RKO (cell line): ENCODE measurements at regions not wholly inside any gene's neighbourhood (a gene's known extent, or its start where the extent isn't known, plus 50 kb on each side); places are given as distances from the start of the nearest gene placed in this dataset.
A peak's percentile ranks its signal among the peaks of the same experiment; 100 is the strongest.
"Not testable (repeated sequence)": the region's sequence is repeated elsewhere in the genome, so short reads cannot be mapped to it uniquely, and the experiment has no call there.

Experiments used
- DNase-seq: peaks from one replicate; pipeline ENCODE4 v3.0.0-alpha.2; 2016; ENCODE audit warnings: low spot score

GRCh38 chr6:98325366-98325765, 509.0 kb upstream of the POU3F2 start:
- no peak for DNase-seq

DNA sequence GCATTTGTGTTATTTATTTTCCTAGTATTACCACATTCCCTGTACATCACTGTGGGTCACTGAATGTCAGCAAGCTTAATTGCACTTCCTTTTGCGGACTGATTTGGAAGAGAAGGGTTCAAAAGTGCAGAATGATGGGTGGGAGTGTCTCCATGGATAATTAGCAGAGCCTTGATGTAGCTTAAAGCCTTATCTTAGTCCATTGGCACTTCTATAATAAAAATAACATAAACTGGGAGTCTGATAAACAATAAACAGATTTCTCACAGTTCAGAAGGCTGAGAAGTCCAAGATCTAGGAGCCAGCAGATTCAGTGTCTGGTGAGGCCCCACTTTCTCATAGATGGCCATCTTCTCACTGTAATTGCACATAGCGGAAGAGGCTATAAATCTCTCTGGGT, 501.1 kb upstream of the POU3F2 start:
- DNase-seq: no peak

GRCh38 chr6:98335594-98335993, 498.8 kb upstream of the POU3F2 start:
- no peak for DNase-seq

DNA sequence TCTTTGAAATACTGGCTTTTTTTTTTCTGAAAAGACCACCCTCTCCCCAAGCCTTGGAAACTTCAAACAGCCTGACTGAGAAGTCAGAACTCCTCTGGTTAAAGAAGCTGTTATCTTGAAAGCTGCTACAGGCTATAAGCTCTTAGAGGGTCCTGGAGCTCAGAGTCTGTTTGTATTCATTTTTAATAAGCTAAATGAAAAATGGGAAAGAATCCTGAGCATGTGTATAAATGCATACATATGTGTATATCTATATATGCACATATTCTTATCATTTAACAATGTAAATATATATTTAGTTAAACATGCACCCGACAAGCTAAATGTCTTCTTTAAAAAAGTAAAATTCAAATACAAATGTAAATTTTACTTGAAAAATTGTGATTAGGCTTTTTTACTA, 494.9 kb upstream of the POU3F2 start:
- no peak for DNase-seq

DNA sequence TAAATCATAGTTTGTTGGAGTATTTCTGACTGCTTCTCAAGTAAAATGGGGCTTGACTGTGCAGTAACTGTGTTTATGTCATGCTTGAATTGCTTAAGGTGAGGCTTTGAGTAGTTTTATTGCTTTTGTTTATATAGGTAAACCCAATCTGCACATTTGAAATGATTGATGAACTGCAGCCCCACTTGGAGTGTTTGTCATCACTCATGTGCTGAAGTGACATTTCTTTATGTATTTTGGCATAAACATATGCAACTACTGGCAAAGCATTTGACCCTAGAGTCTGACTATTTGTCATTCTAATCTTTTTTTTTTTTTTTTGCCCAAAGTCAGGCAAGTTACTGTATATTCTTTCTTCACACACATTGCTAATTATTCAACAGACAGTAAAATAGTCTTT, 491.4 kb upstream of the POU3F2 start:
- DNase-seq: no peak

DNA sequence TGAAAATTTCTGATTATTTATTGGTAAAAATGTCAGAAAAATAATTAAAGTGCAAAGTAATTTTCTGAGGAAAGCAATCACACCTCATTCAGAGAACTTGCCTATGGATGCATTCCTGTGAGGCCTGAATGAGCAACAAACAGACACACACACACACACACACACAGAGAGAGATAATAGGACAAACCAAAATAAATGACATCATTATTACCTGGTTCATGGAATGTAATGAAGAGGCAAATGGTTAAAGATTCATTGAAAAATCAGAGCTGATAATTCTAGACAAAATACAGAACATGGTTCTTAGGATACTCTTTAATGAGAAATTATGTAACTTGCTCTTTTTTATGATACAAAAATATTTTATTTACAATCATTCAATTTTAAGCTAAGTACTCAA, 490.6 kb upstream of the POU3F2 start:
- no peak for DNase-seq

GRCh38 chr6:98352348-98352747, 482.0 kb upstream of the POU3F2 start:
- no peak for DNase-seq

DNA sequence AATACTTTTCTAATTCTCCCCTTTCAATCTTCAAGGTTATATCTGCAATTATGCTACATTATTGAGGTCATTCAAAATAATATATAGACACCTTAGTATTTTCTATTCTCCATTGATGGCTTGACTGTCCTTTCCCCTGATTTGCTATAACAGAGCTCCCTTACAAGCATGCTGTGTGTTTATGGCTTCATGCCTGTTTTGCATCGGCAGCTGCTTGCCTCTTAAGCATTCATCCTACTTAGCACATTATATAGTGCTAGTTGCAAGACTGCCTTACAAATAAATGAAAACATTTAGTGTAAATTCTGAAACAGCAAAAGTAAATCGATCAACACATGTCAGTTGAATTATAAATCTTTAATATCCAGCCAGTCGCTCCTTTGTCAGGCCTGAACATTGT, 476.2 kb upstream of the POU3F2 start:
- DNase-seq: no peak

GRCh38 chr6:98366371-98366770, 468.0 kb upstream of the POU3F2 start:
- no peak for DNase-seq

DNA sequence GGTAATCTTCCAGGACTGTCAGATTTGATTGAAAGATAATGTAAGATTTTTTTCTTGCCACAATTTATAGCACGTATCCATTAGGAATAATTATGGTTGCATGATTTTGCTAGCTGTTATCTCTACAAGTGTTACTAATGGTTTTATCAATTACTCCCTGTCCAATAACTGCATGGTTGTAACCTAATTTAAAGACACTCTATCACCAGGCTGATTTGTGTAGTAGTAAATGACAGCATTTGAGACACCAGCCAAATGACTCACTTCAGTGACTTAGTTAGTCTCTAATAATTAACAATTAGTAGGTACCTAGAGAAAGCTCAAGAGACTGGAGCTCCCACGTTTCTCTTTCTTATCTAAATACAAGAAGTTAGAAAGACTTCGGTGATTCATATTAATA, 453.8 kb upstream of the POU3F2 start:
- DNase-seq: no peak

- DNase-seq: peak; percentile 3
These were observed 452.1 kb upstream of the POU3F2 start for GRCh38 chr6:98382246-98382645.

DNA sequence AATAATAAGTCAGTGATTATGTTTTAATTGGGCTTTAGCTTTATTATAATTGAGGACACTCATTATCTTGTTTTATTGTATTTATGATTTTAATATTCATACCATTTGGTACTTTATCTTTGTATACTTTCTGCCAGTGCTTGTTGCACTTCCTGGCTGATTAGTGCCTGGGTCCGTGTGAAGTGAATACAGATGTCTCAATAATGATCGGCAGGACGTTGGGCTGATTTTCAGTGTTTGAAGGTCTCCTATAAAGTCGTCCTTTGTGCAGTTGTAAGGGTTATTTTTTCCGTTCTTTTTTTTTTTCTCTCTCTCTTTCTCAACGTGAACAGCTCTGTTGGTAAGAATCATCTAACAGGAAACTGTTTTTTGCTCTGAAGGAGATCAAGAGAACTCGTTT, 450.0 kb upstream of the POU3F2 start:
- DNase-seq: no peak

DNA sequence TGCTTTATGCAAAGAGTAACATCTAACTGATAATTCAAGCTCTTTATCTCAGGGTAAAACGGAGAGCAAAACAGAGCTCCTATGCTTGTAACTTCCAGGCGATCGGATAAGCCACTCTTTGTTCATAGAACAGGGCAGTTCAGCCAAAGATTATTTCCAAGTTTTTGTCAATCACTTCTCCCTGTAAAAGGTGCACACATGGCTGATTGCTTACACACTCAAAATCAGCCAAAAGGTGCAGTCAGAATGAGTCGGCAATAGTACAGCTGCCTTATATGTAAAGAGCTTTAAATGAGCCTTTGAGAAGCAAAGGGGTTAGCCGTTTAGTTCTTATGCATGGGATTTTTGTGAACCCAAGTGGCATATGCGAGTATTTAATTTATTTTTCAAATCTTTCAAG, 449.6 kb upstream of the POU3F2 start:
- DNase-seq: no peak

DNA sequence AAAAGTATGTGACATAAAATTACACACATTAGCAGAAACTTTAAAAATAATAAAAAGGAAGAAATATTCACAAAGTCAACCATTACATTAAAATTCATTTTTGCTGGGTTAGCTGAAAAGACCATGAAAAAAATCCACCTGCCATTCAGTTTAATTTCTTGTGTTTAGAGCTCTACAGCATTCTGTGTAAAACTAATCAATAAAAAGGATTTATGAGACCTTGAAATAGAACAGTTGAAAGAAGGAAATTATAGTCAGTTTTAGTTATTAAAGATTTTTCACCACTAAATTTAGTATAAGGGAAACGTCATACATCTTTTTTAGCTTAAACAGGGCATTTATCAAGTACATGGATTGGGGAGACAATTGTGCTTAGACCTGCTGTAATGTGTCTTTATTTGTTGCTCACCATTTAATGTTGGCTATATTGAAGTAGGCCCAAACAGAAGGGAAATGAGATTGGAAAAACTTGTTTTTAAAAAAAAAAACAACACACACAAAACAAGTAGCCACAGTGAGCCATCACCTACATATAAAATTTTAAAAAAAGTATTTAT, 438.7 kb upstream of the POU3F2 start:
- no peak for DNase-seq

- DNase-seq: no peak
These were observed 418.3 kb upstream of the POU3F2 start for GRCh38 chr6:98416027-98416426.

- DNase-seq: not testable (repeated sequence)
These were observed 417.7 kb upstream of the POU3F2 start for GRCh38 chr6:98416497-98417158.

- DNase-seq: no peak
These were observed 400.9 kb upstream of the POU3F2 start for GRCh38 chr6:98433325-98434056.

GRCh38 chr6:98443633-98444032, 390.7 kb upstream of the POU3F2 start:
- no peak for DNase-seq

DNA sequence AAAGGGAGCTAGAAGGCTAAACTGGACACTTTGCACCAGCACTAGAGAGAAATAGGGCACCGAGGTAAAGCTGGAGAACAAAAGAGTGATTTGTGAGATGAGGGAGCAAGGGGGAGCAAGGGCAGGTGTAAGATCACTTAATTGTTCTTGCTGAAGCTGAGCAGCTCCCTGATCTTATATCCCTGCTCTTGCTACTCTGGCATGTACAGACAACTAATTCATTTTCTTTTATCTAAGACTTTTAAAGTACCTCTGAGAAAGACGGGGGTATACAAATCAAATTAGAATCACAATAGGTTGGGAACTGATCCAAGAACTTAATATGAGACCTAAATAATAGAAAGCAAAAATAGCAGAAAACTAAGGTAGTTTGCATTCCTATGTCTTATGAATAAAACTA, 381.7 kb upstream of the POU3F2 start:
- no peak for DNase-seq

GRCh38 chr6:98454809-98455322, 379.5 kb upstream of the POU3F2 start:
- no peak for DNase-seq

DNA sequence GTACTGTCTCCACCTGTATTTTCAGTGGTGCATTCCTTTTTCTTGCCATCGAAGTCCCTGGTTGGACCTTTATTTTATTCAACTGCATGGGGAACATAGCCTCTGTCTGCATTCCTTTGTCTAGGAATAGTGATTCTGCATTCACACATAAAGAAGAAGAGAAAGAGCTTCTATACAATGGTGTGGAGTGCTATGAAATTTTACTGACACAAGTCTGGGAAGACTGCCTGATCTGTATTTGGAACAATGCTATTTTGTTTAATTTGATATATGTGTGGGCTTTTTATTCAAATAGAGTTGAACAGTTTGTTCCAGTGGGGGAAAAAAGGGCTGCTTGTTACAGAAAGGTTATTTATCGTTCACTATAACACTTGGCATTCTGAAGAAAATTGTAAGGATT, 375.7 kb upstream of the POU3F2 start:
- DNase-seq: no peak

DNA sequence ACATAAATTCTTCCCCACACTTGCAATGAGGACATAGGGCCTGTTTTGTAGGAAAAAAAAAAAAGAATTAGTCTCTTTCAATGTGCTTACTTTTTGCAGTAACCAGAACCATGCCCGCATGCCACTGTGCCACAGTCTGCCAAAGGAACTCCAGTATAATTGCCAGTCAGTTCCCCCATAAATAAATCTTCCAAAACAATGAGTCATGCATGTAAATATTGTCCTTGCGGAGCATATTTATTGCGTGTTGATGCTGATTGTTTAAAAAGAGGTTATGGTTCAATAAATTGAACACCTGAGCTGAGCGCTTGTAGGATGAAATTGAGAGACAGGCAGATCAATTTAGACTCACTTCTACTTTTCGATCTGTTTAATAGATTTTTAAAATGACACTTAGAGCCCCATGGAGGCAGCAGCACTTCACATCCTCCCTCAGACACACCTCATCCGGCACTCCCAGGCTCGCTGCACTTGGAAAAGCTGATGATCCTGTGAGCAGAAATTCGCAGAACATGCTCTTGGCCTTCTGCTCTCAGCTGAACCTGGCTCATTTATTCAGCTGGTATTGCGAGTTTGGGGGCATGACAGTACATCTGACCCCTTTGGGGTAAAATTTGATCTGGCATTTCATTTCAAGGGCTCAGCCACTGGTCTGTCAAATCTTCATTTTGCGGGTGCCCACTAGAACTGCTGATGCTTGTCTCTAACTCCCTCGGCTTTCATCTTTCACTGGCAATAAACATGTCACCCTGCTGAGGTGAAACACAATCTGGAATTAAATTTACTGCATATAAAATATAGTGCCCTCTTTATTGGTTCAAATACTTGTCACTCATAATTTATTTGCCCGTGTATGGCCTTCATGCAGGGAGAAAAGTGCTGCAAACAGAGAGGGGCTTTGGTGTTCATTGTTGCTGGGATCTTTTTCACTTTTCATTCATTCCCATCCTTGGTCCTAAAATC, 371.1 kb upstream of the POU3F2 start:
- no peak for DNase-seq
